HEK293T (cell line): ENCODE measurements at regions not wholly inside any gene's neighbourhood (a gene's known extent, or its start where the extent isn't known, plus 50 kb on each side); places are given as distances from the start of the nearest gene placed in this dataset.

Experiments used
- ARNT ChIP-seq: fragments of 450-650 bp; IDR thresholded peaks from 2 replicates; pipeline ENCODE4 v1.6.1; 2017; ENCODE audit warnings: mild to moderate bottlenecking
- BHLHE40 ChIP-seq: fragments of 450-650 bp; IDR thresholded peaks from 2 replicates; pipeline ENCODE4 v1.6.1; 2016; ENCODE audit warnings: mild to moderate bottlenecking, moderate library complexity, borderline replicate concordance
- ELF4 ChIP-seq: fragments of 450-650 bp; IDR thresholded peaks from 2 replicates; pipeline ENCODE4 v1.6.1; 2017; ENCODE audit warnings: antibody characterized with exemption
- FOXA1 ChIP-seq: fragments of 450-650 bp; IDR thresholded peaks from 2 replicates; pipeline ENCODE4 v1.6.1; 2016; ENCODE audit warnings: mild to moderate bottlenecking
- FOXK2 ChIP-seq: fragments of 450-650 bp; IDR thresholded peaks from 2 replicates; pipeline ENCODE4 v1.6.1; 2016; ENCODE audit warnings: mild to moderate bottlenecking
- FOXM1 ChIP-seq: fragments of 450-650 bp; IDR thresholded peaks from 2 replicates; pipeline ENCODE4 v1.6.1; 2017; ENCODE audit warnings: mild to moderate bottlenecking, borderline replicate concordance
- HDGF ChIP-seq: fragments of 450-650 bp; IDR thresholded peaks from 2 replicates; pipeline ENCODE4 v1.6.1; 2017; ENCODE audit warnings: antibody characterized with exemption, borderline replicate concordance
- NFRKB ChIP-seq: fragments of 450-650 bp; IDR thresholded peaks from 2 replicates; pipeline ENCODE4 v1.6.1; 2016; ENCODE audit warnings: mild to moderate bottlenecking, moderate library complexity
- SP1 ChIP-seq: fragments of 450-650 bp; IDR thresholded peaks from 2 replicates; pipeline ENCODE4 v1.6.1; 2017
- SUZ12 ChIP-seq: fragments of 450-650 bp; IDR thresholded peaks from 2 replicates; pipeline ENCODE4 v1.6.1; 2016; ENCODE audit warnings: mild to moderate bottlenecking
- ZNF384 ChIP-seq: fragments of 450-650 bp; IDR thresholded peaks from 2 replicates; pipeline ENCODE4 v1.6.1; 2016
- TF ChIP-seq, protein P1 (sequence below): fragments of 450-650 bp; IDR thresholded peaks from 2 replicates; pipeline ENCODE4 v1.6.1; 2016

DNA sequence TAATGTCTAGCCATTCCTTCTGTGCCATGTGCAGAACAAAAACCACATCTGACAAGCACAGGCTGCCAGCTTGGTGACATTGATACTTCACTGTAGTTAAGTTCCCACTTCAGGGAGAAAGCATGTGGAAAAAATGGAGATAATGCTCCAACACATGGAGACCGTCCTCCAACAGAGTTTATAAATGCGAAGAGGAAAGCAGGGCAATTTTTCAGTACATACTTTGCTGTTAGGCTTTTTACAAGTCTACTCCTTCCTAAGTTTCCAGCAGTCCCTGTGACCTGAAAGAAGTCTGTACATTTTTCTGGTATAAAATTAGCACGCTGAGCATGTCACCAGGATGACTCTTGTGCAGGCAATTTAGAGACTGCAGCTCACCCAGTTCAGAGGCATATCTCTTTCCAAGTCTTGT lies 766.9 kb upstream of the IGFBP7 start:
- TF ChIP-seq BHLHE40 (no peak), FOXA1 (no peak), HDGF (no peak), SP1 (no peak), FOXK2 (no peak), SUZ12 (no peak), ZNF384 (no peak), ELF4 (no peak), ARNT (no peak), FOXM1 (no peak), NFRKB (no peak)
- TF ChIP-seq, protein P1, sequence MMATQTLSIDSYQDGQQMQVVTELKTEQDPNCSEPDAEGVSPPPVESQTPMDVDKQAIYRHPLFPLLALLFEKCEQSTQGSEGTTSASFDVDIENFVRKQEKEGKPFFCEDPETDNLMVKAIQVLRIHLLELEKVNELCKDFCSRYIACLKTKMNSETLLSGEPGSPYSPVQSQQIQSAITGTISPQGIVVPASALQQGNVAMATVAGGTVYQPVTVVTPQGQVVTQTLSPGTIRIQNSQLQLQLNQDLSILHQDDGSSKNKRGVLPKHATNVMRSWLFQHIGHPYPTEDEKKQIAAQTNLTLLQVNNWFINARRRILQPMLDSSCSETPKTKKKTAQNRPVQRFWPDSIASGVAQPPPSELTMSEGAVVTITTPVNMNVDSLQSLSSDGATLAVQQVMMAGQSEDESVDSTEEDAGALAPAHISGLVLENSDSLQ, result no peak
